Breast epithelium (tissue), 4 donors: ENCODE measurements at regions not wholly inside any gene's neighbourhood (a gene's known extent, or its start where the extent isn't known, plus 50 kb on each side); places are given as distances from the start of the nearest gene placed in this dataset.

Experiments used
- DNase-seq, 2 donors: peaks; one replicate each; pipeline ENCODE4 v3.0.0-alpha.2; 2019; ENCODE audit warnings: low spot score in 2 of 2
- H3K27ac ChIP-seq, 2 donors: fragments of 200-600 bp; sonication (generic) in 1 of 2; one replicate each; pipeline ENCODE4 v1.5.1; 2016 to 2019; ENCODE audit warnings: mild to moderate bottlenecking in 1 of 2
- H3K27me3 ChIP-seq, 2 donors: fragments of 200-600 bp; sonication (generic) in 1 of 2; one replicate each; pipeline versions ENCODE4 v1.5.1 to v1.6.0; 2017 to 2019; ENCODE audit warnings: control low read depth in 1 of 2, mild to moderate bottlenecking in 1 of 2
- H3K36me3 ChIP-seq: fragments of 200-600 bp; one replicate; pipeline ENCODE4 v1.5.1; 2019
- H3K4me1 ChIP-seq, 2 donors: fragments of 200-600 bp; sonication (generic); one replicate each; pipeline ENCODE4 v1.5.1; 2016 to 2019; ENCODE audit warnings: control low read depth in 1 of 2
- H3K4me3 ChIP-seq, 3 donors: fragments of 200-600 bp; sonication (generic); 1 replicate in 2 of 3; 2 replicates in 1 of 3; pipeline ENCODE4 v1.5.1; 2016 to 2019; ENCODE audit warnings: mild to moderate bottlenecking in 3 of 3, moderate library complexity in 2 of 3
- H3K9me3 ChIP-seq, 2 donors: fragments of 200-600 bp; sonication (generic) in 1 of 2; one replicate each; pipeline ENCODE4 v1.5.1; 2016 to 2019; ENCODE audit warnings: control low read depth in 1 of 2
- CTCF ChIP-seq, 3 donors: fragments of 450-650 bp; IDR thresholded peaks; one replicate each; pipeline ENCODE4 v1.5.1; 2016 to 2017; ENCODE audit warnings: antibody characterized with exemption in 3 of 3, mild to moderate bottlenecking in 3 of 3, moderate library complexity in 3 of 3
- POLR2A ChIP-seq: fragments of 450-650 bp; IDR thresholded peaks from one replicate; pipeline ENCODE4 v1.6.1; 2016; ENCODE audit warnings: antibody characterized with exemption, mild to moderate bottlenecking, moderate library complexity
- POLR2AphosphoS5 ChIP-seq, 3 donors: sonication (generic); formaldehyde crosslinking; IDR thresholded peaks; one replicate each; pipeline ENCODE4 v1.6.1; 2017; ENCODE audit warnings: antibody characterized with exemption in 3 of 3
- intact Hi-C: fragments of 100-400 bp; cut with DNase I; formaldehyde crosslinking; loops from one replicate; pipeline ENCODE4 v1.15.1; 2023; ENCODE audit warnings: low total_unique reads

DNA sequence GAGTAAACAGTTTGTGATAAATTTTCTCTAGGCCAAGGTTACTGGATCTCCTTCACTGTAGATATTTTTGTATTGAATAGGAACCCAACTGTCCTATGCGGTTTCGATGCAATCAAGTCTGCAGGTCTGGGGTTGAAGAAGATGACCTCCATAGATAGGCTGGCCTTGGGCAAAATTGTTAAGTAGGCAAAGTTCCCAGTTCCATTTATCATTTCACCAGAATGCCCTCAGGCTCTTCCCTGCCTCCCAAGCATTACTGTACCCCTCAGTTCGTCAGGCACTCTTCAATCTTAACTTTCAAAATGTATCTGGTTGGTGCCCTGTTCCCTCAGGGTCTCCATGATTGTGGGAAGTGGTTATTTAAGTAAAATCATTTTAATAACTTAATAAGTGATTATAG is 1802.9 kb upstream of the WWC1 start:
- peaks cover 0 to 2% of the 10 kb centered on the region in 2 donors for H3K9me3 ChIP-seq
- H3K4me3 ChIP-seq = no peak overlapping the region
- no peak for DNase-seq
- H3K4me1 ChIP-seq = no peaks in the 10 kb centered on the region
- H3K36me3 ChIP-seq = no peaks in the 10 kb centered on the region
- intact Hi-C loops = no loop called here
- no peaks in the 10 kb centered on the region for H3K27me3 ChIP-seq
- H3K27ac ChIP-seq = no peak overlapping the region
- TF ChIP-seq POLR2AphosphoS5 (IDR thresholded peaks at IDR 0.05) (no peak), POLR2A (no peak), CTCF (IDR thresholded peaks at IDR 0.05) (no peak)

DNA sequence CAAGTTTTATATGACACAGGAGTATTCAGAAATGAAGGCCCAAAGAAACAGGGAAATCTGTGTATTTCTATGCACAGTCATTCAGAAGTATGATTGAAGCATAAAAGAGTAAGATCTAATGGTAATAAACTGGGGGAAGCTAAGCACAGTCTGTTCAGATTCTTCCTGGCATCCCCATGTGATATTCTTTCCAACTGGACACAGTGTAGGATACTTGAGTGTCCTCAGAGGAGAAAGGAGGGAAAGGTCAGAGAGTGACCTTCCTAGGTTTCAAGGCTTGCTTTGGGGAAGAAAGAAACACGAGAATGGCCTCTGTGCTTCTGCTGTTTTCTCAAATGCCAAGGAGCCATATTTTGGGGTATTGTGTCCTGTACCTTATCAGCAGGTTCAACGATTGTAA is 1798.4 kb upstream of the WWC1 start:
- Histone ChIP-seq H3K27ac (no peak overlapping the region), H3K4me1 (no peaks in the 10 kb centered on the region), H3K4me3 (no peak overlapping the region), H3K27me3 (no peaks in the 10 kb centered on the region), H3K9me3 (no peaks in the 10 kb centered on the region), H3K36me3 (no peaks in the 10 kb centered on the region)
- intact Hi-C loops = no loop called here
- TF ChIP-seq POLR2A (no peak), CTCF (IDR thresholded peaks at IDR 0.05) (no peak), POLR2AphosphoS5 (IDR thresholded peaks at IDR 0.05) (no peak)
- DNase-seq = no peak

DNA sequence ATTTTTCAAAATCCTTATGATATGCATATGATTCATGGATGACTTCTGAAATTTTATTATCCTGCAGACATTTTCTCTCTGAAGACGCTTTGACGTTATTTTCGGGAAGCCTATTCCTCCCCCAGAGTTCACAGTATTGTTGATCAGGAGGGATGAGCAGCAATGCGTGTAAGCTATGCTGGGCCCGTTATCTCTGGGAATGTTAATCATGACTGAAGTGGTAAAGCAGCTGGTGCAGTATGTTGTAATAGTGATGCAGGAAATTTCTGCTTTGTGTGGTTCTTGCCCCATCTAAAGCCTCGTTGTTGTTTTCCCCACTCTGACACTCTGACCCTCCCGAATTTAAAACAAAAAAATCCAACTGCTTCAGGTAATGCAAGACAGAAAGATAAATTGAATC is 1797.8 kb upstream of the WWC1 start:
- intact Hi-C loops = no loop called here
- no peaks in the 10 kb centered on the region for H3K9me3 ChIP-seq
- H3K4me1 ChIP-seq = no peaks in the 10 kb centered on the region
- no peak overlapping the region for H3K27ac ChIP-seq
- TF ChIP-seq CTCF (IDR thresholded peaks at IDR 0.05) (no peak), POLR2AphosphoS5 (IDR thresholded peaks at IDR 0.05) (no peak), POLR2A (no peak)
- H3K4me3 ChIP-seq = no peak overlapping the region
- DNase-seq = no peak
- no peaks in the 10 kb centered on the region for H3K27me3 ChIP-seq
- H3K36me3 ChIP-seq = no peaks in the 10 kb centered on the region

- Histone ChIP-seq H3K4me1 (no peaks in the 10 kb centered on the region), H3K27ac (no peak overlapping the region), H3K27me3 (no peaks in the 10 kb centered on the region), H3K4me3 (no peak overlapping the region), H3K36me3 (no peaks in the 10 kb centered on the region), H3K9me3 (no peaks in the 10 kb centered on the region)
- intact Hi-C loops = no loop called here
- no peak for TF ChIP-seq POLR2AphosphoS5 (IDR thresholded peaks at IDR 0.05)
- TF ChIP-seq POLR2A = no peak
- TF ChIP-seq CTCF (IDR thresholded peaks at IDR 0.05) = no peak
- no peak for DNase-seq
Measured at GRCh38 chr5:166497496-166498104, 1793.8 kb upstream of the WWC1 start.

GRCh38 chr5:166499447-166500240 is 1791.8 kb upstream of the WWC1 start:
- no peak for DNase-seq
- Histone ChIP-seq H3K27ac (no peak overlapping the region), H3K9me3 (no peaks in the 10 kb centered on the region), H3K4me3 (no peak overlapping the region), H3K27me3 (no peaks in the 10 kb centered on the region), H3K4me1 (no peaks in the 10 kb centered on the region), H3K36me3 (no peaks in the 10 kb centered on the region)
- TF ChIP-seq CTCF (IDR thresholded peaks at IDR 0.05) (no peak), POLR2AphosphoS5 (IDR thresholded peaks at IDR 0.05) (no peak)
- intact Hi-C loops = no loop called here
